GM21528 (cell line): ENCODE measurements at regions not wholly inside any gene's neighbourhood (a gene's known extent, or its start where the extent isn't known, plus 50 kb on each side); places are given as distances from the start of the nearest gene placed in this dataset.
"Not testable (repeated sequence)": the region's sequence is repeated elsewhere in the genome, so short reads cannot be mapped to it uniquely, and the experiment has no call there.

ENCODE experiments used
- ATAC-seq: cut with Tn5 transposase; IDR thresholded peaks from one replicate; pipeline ENCODE4 v1.9.1; 2021; ENCODE audit warnings: mild to moderate bottlenecking, moderate library complexity; ENCODE audit not compliant: unreplicated experiment, low FRiP score

- ATAC-seq = no peak
Observed at GRCh38 chr7:131816391-131817007, 260.1 kb upstream of the PODXL start.

GRCh38 chr7:131808736-131809135, 252.3 kb upstream of the PODXL start:
- ATAC-seq = no peak

- ATAC-seq = not testable (repeated sequence)
Observed at GRCh38 chr7:131808156-131808555, 251.7 kb upstream of the PODXL start.

- ATAC-seq = no peak
Observed at GRCh38 chr7:131803816-131804215, 247.4 kb upstream of the PODXL start.

GRCh38 chr7:131802195-131802864, 245.9 kb upstream of the PODXL start:
- no peak for ATAC-seq

GRCh38 chr7:131800531-131800930, 244.1 kb upstream of the PODXL start:
- no peak for ATAC-seq

GRCh38 chr7:131800008-131800407, 243.6 kb upstream of the PODXL start:
- no peak for ATAC-seq

- no peak for ATAC-seq
Observed at GRCh38 chr7:131797841-131798240, 241.4 kb upstream of the PODXL start.

GRCh38 chr7:131795400-131795799, 239.0 kb upstream of the PODXL start:
- no peak for ATAC-seq

GRCh38 chr7:131792311-131792710, 235.9 kb upstream of the PODXL start:
- no peak for ATAC-seq

- ATAC-seq = no peak
Observed at GRCh38 chr7:131787101-131787500, 230.7 kb upstream of the PODXL start.

GRCh38 chr7:131786204-131786603, 229.8 kb upstream of the PODXL start:
- no peak for ATAC-seq

GRCh38 chr7:131778601-131779000, 222.2 kb upstream of the PODXL start:
- ATAC-seq = no peak

GRCh38 chr7:131774419-131775220, 218.2 kb upstream of the PODXL start:
- ATAC-seq = no peak

GRCh38 chr7:131773413-131773812, 217.0 kb upstream of the PODXL start:
- ATAC-seq = no peak

- ATAC-seq = no peak
Observed at GRCh38 chr7:131769241-131769640, 212.8 kb upstream of the PODXL start.

GRCh38 chr7:131767591-131767990, 211.2 kb upstream of the PODXL start:
- ATAC-seq = no peak

GRCh38 chr7:131765575-131765974, 209.1 kb upstream of the PODXL start:
- ATAC-seq = no peak

GRCh38 chr7:131764143-131764775, 207.8 kb upstream of the PODXL start:
- ATAC-seq = no peak

GRCh38 chr7:131762753-131763152, 206.3 kb upstream of the PODXL start:
- no peak for ATAC-seq

GRCh38 chr7:131755801-131756200, 199.4 kb upstream of the PODXL start:
- ATAC-seq = not testable (repeated sequence)
